WTC11 (cell line): ENCODE measurements at regions not wholly inside any gene's neighbourhood (a gene's known extent, or its start where the extent isn't known, plus 50 kb on each side); places are given as distances from the start of the nearest gene placed in this dataset.

Experiments
- ATAC-seq: fragments of 200-7000 bp; cut with Tn5 transposase; 2 replicates; pipeline ENCODE4 v1.10.0; 2021; ENCODE audit warnings: mild to moderate bottlenecking, moderate library complexity
- CTCF ChIA-PET: fragments of 300-600 bp; sonication (Branson Sonifier 250); formaldehyde crosslinking; loops from one replicate; lab custom pipeline; 2021; ENCODE audit warnings: antibody characterized with exemption; lab: Charles Lee
- POLR2A ChIA-PET: fragments of 350-600 bp; sonication (Branson Sonifier 250); formaldehyde crosslinking; loops from one replicate; lab custom pipeline; 2021; ENCODE audit warnings: antibody characterized with exemption; lab: Charles Lee
- DNase-seq: peaks from one replicate; pipeline ENCODE4 v3.0.0; 2021; ENCODE audit warnings: low spot score
- H3K27ac Mint-ChIP-seq: 2 replicates; pipeline ENCODE4 v1.8.0; 2021; ENCODE audit warnings: mixed read lengths
- H3K27me3 Mint-ChIP-seq: 2 replicates; pipeline ENCODE4 v1.8.0; 2021; ENCODE audit warnings: low read depth, mild to moderate bottlenecking, moderate library complexity, mixed read lengths
- H3K36me3 Mint-ChIP-seq: 2 replicates; pipeline ENCODE4 v1.8.0; 2021; ENCODE audit warnings: mixed read lengths
- H3K4me1 Mint-ChIP-seq: 2 replicates; pipeline ENCODE4 v1.8.0; 2022; ENCODE audit warnings: mixed read lengths
- H3K4me3 Mint-ChIP-seq: 2 replicates; pipeline ENCODE4 v1.8.0; 2021; ENCODE audit warnings: mild to moderate bottlenecking, moderate library complexity, mixed read lengths
- H3K9me3 Mint-ChIP-seq: 2 replicates; pipeline ENCODE4 v1.8.0; 2021; ENCODE audit warnings: mixed read lengths
- CREB1 ChIP-seq: sonication (generic); formaldehyde crosslinking; IDR thresholded peaks from 2 replicates; pipeline ENCODE4 v1.8.0; 2023; ENCODE audit warnings: mild to moderate bottlenecking, missing genetic modification reagents
- FOXP1 ChIP-seq: sonication (generic); formaldehyde crosslinking; IDR thresholded peaks from 2 replicates; pipeline ENCODE4 v1.8.0; 2022; ENCODE audit warnings: missing genetic modification reagents, mild to moderate bottlenecking, moderate library complexity, borderline replicate concordance
- IRF2 ChIP-seq: sonication (generic); formaldehyde crosslinking; IDR thresholded peaks from 2 replicates; pipeline ENCODE4 v1.8.0; 2022; ENCODE audit warnings: low read depth, missing genetic modification reagents, borderline replicate concordance
- KAT7 ChIP-seq: sonication (generic); formaldehyde crosslinking; IDR thresholded peaks from 2 replicates; pipeline ENCODE4 v1.8.1; 2023; ENCODE audit warnings: missing genetic modification reagents, mild to moderate bottlenecking, borderline replicate concordance
- MXD4 ChIP-seq: fragments of 250-450 bp; sonication (Bioruptor Pico); IDR thresholded peaks from 2 replicates; pipeline ENCODE4 v1.8.0; 2021; ENCODE audit warnings: mild to moderate bottlenecking, moderate library complexity, borderline replicate concordance
- SMAD3 ChIP-seq: sonication (generic); formaldehyde crosslinking; IDR thresholded peaks from 2 replicates; pipeline ENCODE4 v1.8.0; 2022; ENCODE audit warnings: missing genetic modification reagents, mild to moderate bottlenecking, borderline replicate concordance
- ZNF121 ChIP-seq: sonication (generic); formaldehyde crosslinking; IDR thresholded peaks from 2 replicates; pipeline ENCODE4 v1.8.0; 2023; ENCODE audit warnings: missing genetic modification reagents
- TF ChIP-seq, protein P1 (sequence below): fragments of 250-450 bp; sonication (Bioruptor Pico); IDR thresholded peaks from 2 replicates; pipeline ENCODE4 v1.9.0; 2021; ENCODE audit warnings: mild to moderate bottlenecking, borderline replicate concordance
- TF ChIP-seq, protein P2 (sequence below): fragments of 250-450 bp; sonication (Bioruptor Pico); IDR thresholded peaks from 2 replicates; pipeline ENCODE4 v1.9.0; 2021; ENCODE audit warnings: mild to moderate bottlenecking
- TF ChIP-seq, protein P3 (sequence below): sonication (generic); formaldehyde crosslinking; IDR thresholded peaks from 2 replicates; pipeline ENCODE4 v1.8.1; 2023; ENCODE audit warnings: mild to moderate bottlenecking, moderate library complexity, missing genetic modification reagents
- TF ChIP-seq, protein P4 (sequence below): sonication (generic); formaldehyde crosslinking; IDR thresholded peaks from 2 replicates; pipeline ENCODE4 v1.8.0; 2022; ENCODE audit warnings: mild to moderate bottlenecking, missing genetic modification reagents
- TF ChIP-seq, protein P5 (sequence below): sonication (generic); formaldehyde crosslinking; IDR thresholded peaks from 2 replicates; pipeline ENCODE4 v1.8.1; 2023; ENCODE audit warnings: mild to moderate bottlenecking, missing genetic modification reagents, moderate library complexity
- TF ChIP-seq, protein P6 (sequence below): sonication (generic); formaldehyde crosslinking; IDR thresholded peaks from 2 replicates; pipeline ENCODE4 v1.8.1; 2022; ENCODE audit warnings: mild to moderate bottlenecking, missing genetic modification reagents, moderate library complexity, borderline replicate concordance
- TF ChIP-seq, protein P7 (sequence below): sonication (generic); formaldehyde crosslinking; conservative IDR thresholded peaks from 2 replicates; pipeline ENCODE4 v1.8.1; 2023; ENCODE audit warnings: mild to moderate bottlenecking, low read depth, missing genetic modification reagents, moderate library complexity
- TF ChIP-seq, protein P8 (sequence below): fragments of 250-450 bp; sonication (Bioruptor Pico); IDR thresholded peaks from 2 replicates; pipeline ENCODE4 v1.9.0; 2021; ENCODE audit warnings: moderate library complexity, mild to moderate bottlenecking, inconsistent platforms, borderline replicate concordance
- TF ChIP-seq, protein P9 (sequence below): sonication (generic); formaldehyde crosslinking; IDR thresholded peaks from 2 replicates; pipeline ENCODE4 v1.8.1; 2023; ENCODE audit warnings: mild to moderate bottlenecking, missing genetic modification reagents, borderline replicate concordance
- TF ChIP-seq, protein P10 (sequence below): sonication (generic); formaldehyde crosslinking; IDR thresholded peaks from 2 replicates; pipeline ENCODE4 v1.8.1; 2022; ENCODE audit warnings: low read depth, missing genetic modification reagents, borderline replicate concordance

DNA sequence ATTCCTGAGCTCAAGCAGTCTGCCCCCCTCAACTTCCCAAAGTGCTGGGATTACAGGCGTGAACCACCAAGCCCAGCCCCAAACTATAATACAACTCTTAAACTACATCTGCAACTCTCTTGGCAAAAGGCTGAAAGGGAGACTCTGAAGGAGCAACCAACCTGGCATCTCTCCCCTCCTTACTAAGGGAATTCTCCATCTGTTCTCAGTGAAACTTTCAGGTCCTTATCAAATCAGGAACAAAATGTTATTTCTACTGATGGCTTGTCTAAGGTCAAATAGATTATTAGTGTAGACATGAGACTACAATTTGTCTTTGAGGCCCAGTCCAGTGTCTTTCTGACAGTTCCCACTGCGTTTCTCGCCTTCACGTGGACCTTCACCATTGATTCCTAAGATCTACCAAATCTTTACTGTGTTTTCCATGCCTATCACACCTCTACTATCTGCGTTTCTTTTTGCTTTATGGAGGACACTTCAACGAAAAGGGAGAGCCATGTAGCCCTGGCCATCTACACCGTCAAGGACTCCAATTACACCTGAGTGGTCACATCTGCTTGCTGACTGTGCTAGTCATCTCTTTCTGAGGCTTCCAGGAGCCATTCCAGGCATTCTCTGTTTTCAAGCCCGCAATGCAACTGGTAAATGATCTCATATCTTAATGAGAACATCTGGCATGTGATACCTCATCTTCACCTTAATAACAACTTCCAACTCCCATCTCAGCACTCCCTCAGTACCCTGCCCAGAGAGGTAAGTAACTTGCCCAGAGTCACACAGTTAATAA lies 405.7 kb upstream of the CITED2 start:
- no peak for DNase-seq
- POLR2A ChIA-PET = no interaction called here
- Mint-ChIP-seq H3K4me1 (peaks cover 29% of the 10 kb centered on the region), H3K27me3 (no peaks in the 10 kb centered on the region), H3K9me3 (peaks cover 18% of the 10 kb centered on the region), H3K27ac (no peak overlapping the region), H3K36me3 (peaks cover 13% of the 10 kb centered on the region), H3K4me3 (no peak overlapping the region)
- CTCF ChIA-PET = no interaction called here
- no peak for ATAC-seq
- TF ChIP-seq, protein P1, sequence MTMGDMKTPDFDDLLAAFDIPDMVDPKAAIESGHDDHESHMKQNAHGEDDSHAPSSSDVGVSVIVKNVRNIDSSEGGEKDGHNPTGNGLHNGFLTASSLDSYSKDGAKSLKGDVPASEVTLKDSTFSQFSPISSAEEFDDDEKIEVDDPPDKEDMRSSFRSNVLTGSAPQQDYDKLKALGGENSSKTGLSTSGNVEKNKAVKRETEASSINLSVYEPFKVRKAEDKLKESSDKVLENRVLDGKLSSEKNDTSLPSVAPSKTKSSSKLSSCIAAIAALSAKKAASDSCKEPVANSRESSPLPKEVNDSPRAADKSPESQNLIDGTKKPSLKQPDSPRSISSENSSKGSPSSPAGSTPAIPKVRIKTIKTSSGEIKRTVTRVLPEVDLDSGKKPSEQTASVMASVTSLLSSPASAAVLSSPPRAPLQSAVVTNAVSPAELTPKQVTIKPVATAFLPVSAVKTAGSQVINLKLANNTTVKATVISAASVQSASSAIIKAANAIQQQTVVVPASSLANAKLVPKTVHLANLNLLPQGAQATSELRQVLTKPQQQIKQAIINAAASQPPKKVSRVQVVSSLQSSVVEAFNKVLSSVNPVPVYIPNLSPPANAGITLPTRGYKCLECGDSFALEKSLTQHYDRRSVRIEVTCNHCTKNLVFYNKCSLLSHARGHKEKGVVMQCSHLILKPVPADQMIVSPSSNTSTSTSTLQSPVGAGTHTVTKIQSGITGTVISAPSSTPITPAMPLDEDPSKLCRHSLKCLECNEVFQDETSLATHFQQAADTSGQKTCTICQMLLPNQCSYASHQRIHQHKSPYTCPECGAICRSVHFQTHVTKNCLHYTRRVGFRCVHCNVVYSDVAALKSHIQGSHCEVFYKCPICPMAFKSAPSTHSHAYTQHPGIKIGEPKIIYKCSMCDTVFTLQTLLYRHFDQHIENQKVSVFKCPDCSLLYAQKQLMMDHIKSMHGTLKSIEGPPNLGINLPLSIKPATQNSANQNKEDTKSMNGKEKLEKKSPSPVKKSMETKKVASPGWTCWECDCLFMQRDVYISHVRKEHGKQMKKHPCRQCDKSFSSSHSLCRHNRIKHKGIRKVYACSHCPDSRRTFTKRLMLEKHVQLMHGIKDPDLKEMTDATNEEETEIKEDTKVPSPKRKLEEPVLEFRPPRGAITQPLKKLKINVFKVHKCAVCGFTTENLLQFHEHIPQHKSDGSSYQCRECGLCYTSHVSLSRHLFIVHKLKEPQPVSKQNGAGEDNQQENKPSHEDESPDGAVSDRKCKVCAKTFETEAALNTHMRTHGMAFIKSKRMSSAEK = no peak
- TF ChIP-seq, protein P2, sequence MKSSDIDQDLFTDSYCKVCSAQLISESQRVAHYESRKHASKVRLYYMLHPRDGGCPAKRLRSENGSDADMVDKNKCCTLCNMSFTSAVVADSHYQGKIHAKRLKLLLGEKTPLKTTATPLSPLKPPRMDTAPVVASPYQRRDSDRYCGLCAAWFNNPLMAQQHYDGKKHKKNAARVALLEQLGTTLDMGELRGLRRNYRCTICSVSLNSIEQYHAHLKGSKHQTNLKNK = no peak
- TF ChIP-seq IRF2 (CRISPR knock-in tag) = no peak
- TF ChIP-seq, protein P3, sequence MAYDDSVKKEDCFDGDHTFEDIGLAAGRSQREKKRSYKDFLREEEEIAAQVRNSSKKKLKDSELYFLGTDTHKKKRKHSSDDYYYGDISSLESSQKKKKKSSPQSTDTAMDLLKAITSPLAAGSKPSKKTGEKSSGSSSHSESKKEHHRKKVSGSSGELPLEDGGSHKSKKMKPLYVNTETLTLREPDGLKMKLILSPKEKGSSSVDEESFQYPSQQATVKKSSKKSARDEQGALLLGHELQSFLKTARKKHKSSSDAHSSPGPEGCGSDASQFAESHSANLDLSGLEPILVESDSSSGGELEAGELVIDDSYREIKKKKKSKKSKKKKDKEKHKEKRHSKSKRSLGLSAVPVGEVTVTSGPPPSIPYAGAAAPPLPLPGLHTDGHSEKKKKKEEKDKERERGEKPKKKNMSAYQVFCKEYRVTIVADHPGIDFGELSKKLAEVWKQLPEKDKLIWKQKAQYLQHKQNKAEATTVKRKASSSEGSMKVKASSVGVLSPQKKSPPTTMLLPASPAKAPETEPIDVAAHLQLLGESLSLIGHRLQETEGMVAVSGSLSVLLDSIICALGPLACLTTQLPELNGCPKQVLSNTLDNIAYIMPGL (CRISPR knock-in tag) = no peak
- TF ChIP-seq CREB1 = no peak
- no peak for TF ChIP-seq SMAD3 (CRISPR knock-in tag)
- TF ChIP-seq, protein P4, sequence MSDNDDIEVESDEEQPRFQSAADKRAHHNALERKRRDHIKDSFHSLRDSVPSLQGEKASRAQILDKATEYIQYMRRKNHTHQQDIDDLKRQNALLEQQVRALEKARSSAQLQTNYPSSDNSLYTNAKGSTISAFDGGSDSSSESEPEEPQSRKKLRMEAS (CRISPR knock-in tag) = no peak
- TF ChIP-seq, protein P5, sequence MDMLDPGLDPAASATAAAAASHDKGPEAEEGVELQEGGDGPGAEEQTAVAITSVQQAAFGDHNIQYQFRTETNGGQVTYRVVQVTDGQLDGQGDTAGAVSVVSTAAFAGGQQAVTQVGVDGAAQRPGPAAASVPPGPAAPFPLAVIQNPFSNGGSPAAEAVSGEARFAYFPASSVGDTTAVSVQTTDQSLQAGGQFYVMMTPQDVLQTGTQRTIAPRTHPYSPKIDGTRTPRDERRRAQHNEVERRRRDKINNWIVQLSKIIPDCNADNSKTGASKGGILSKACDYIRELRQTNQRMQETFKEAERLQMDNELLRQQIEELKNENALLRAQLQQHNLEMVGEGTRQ (CRISPR knock-in tag) = no peak
- no peak for TF ChIP-seq MXD4
- TF ChIP-seq, protein P6, sequence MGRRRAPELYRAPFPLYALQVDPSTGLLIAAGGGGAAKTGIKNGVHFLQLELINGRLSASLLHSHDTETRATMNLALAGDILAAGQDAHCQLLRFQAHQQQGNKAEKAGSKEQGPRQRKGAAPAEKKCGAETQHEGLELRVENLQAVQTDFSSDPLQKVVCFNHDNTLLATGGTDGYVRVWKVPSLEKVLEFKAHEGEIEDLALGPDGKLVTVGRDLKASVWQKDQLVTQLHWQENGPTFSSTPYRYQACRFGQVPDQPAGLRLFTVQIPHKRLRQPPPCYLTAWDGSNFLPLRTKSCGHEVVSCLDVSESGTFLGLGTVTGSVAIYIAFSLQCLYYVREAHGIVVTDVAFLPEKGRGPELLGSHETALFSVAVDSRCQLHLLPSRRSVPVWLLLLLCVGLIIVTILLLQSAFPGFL (CRISPR knock-in tag) = no peak
- TF ChIP-seq, protein P7, sequence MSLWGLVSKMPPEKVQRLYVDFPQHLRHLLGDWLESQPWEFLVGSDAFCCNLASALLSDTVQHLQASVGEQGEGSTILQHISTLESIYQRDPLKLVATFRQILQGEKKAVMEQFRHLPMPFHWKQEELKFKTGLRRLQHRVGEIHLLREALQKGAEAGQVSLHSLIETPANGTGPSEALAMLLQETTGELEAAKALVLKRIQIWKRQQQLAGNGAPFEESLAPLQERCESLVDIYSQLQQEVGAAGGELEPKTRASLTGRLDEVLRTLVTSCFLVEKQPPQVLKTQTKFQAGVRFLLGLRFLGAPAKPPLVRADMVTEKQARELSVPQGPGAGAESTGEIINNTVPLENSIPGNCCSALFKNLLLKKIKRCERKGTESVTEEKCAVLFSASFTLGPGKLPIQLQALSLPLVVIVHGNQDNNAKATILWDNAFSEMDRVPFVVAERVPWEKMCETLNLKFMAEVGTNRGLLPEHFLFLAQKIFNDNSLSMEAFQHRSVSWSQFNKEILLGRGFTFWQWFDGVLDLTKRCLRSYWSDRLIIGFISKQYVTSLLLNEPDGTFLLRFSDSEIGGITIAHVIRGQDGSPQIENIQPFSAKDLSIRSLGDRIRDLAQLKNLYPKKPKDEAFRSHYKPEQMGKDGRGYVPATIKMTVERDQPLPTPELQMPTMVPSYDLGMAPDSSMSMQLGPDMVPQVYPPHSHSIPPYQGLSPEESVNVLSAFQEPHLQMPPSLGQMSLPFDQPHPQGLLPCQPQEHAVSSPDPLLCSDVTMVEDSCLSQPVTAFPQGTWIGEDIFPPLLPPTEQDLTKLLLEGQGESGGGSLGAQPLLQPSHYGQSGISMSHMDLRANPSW = no peak
- TF ChIP-seq ZNF121 (CRISPR knock-in tag) = no peak
- TF ChIP-seq, protein P8, sequence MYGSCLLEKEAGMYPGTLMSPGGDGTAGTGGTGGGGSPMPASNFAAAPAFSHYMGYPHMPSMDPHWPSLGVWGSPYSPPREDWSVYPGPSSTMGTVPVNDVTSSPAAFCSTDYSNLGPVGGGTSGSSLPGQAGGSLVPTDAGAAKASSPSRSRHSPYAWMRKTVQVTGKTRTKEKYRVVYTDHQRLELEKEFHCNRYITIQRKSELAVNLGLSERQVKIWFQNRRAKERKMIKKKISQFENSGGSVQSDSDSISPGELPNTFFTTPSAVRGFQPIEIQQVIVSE (CRISPR knock-in tag) = no peak
- no peak for TF ChIP-seq FOXP1
- TF ChIP-seq, protein P9, sequence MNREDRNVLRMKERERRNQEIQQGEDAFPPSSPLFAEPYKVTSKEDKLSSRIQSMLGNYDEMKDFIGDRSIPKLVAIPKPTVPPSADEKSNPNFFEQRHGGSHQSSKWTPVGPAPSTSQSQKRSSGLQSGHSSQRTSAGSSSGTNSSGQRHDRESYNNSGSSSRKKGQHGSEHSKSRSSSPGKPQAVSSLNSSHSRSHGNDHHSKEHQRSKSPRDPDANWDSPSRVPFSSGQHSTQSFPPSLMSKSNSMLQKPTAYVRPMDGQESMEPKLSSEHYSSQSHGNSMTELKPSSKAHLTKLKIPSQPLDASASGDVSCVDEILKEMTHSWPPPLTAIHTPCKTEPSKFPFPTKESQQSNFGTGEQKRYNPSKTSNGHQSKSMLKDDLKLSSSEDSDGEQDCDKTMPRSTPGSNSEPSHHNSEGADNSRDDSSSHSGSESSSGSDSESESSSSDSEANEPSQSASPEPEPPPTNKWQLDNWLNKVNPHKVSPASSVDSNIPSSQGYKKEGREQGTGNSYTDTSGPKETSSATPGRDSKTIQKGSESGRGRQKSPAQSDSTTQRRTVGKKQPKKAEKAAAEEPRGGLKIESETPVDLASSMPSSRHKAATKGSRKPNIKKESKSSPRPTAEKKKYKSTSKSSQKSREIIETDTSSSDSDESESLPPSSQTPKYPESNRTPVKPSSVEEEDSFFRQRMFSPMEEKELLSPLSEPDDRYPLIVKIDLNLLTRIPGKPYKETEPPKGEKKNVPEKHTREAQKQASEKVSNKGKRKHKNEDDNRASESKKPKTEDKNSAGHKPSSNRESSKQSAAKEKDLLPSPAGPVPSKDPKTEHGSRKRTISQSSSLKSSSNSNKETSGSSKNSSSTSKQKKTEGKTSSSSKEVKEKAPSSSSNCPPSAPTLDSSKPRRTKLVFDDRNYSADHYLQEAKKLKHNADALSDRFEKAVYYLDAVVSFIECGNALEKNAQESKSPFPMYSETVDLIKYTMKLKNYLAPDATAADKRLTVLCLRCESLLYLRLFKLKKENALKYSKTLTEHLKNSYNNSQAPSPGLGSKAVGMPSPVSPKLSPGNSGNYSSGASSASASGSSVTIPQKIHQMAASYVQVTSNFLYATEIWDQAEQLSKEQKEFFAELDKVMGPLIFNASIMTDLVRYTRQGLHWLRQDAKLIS (CRISPR knock-in tag) = no peak
- no peak for TF ChIP-seq KAT7 (CRISPR knock-in tag)
- TF ChIP-seq, protein P10, sequence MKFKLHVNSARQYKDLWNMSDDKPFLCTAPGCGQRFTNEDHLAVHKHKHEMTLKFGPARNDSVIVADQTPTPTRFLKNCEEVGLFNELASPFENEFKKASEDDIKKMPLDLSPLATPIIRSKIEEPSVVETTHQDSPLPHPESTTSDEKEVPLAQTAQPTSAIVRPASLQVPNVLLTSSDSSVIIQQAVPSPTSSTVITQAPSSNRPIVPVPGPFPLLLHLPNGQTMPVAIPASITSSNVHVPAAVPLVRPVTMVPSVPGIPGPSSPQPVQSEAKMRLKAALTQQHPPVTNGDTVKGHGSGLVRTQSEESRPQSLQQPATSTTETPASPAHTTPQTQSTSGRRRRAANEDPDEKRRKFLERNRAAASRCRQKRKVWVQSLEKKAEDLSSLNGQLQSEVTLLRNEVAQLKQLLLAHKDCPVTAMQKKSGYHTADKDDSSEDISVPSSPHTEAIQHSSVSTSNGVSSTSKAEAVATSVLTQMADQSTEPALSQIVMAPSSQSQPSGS = no peak
